Sigmoid colon (tissue), 3 donors: ENCODE measurements at regions not wholly inside any gene's neighbourhood (a gene's known extent, or its start where the extent isn't known, plus 50 kb on each side); places are given as distances from the start of the nearest gene placed in this dataset.

Source experiments
- POLR2A ChIP-seq, 2 donors: fragments of 450-650 bp; IDR thresholded peaks; one replicate each; pipeline ENCODE4 v1.6.1; 2016; ENCODE audit warnings: antibody characterized with exemption in 2 of 2, mild to moderate bottlenecking in 2 of 2, moderate library complexity in 2 of 2
- TF ChIP-seq, protein P1 (sequence below), 4 experiments: fragments of 450-650 bp in 3 of 4; fragments of 200-600 bp in 1 of 4; IDR thresholded peaks; one replicate each; pipeline ENCODE4 v1.5.1; 2016 to 2019; ENCODE audit warnings: antibody characterized with exemption in 4 of 4, mild to moderate bottlenecking in 3 of 4, moderate library complexity in 2 of 4

DNA sequence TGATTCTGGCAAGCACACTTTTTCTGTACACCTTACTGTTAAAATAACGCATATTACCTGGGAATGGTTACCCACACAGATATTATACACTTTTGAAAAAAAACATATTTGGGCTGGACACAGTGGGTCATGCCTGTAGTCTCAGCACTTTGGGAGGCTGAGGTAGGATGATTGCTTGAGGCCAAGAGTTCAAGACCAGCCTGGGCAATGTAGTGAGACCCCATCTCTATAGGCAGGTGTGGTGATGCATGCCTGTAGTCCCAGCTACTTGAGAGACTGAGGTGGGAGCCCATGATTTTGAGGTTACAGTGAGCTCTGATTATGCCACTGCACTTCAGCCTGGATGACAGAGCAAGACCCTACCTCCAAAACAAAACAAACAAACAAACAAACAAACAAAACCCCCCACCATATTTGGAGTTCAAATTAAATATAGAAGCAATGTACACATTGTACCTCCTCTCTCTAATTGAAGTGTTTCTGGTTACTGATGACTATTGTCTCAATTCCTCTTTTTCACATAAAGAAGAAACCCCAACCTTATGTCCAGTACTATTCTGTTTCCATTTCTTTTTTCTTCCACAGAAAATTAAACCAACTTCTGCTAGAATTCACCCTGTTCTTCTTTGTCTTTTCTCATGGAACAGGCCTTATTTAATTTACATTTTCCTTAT is 152.6 kb upstream of the UMPS start:
- TF ChIP-seq, protein P1, sequence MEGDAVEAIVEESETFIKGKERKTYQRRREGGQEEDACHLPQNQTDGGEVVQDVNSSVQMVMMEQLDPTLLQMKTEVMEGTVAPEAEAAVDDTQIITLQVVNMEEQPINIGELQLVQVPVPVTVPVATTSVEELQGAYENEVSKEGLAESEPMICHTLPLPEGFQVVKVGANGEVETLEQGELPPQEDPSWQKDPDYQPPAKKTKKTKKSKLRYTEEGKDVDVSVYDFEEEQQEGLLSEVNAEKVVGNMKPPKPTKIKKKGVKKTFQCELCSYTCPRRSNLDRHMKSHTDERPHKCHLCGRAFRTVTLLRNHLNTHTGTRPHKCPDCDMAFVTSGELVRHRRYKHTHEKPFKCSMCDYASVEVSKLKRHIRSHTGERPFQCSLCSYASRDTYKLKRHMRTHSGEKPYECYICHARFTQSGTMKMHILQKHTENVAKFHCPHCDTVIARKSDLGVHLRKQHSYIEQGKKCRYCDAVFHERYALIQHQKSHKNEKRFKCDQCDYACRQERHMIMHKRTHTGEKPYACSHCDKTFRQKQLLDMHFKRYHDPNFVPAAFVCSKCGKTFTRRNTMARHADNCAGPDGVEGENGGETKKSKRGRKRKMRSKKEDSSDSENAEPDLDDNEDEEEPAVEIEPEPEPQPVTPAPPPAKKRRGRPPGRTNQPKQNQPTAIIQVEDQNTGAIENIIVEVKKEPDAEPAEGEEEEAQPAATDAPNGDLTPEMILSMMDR (IDR thresholded peaks at IDR 0.05) = no peak
- no peak for TF ChIP-seq POLR2A (IDR thresholded peaks at IDR 0.05)
